HG03066 (cell line): ENCODE measurements at regions not wholly inside any gene's neighbourhood (a gene's known extent, or its start where the extent isn't known, plus 50 kb on each side); places are given as distances from the start of the nearest gene placed in this dataset.

Experiments used
- ATAC-seq: cut with Tn5 transposase; IDR thresholded peaks from one replicate; pipeline ENCODE4 v1.9.1; 2021; ENCODE audit warnings: low read depth; ENCODE audit not compliant: unreplicated experiment

GRCh38 chr1:101652484-101652883 is 344.2 kb downstream of the OLFM3 start:
- ATAC-seq: no peak

GRCh38 chr1:101653482-101653946 is 343.2 kb downstream of the OLFM3 start:
- no peak for ATAC-seq

- no peak for ATAC-seq
These were observed 332.0 kb downstream of the OLFM3 start for GRCh38 chr1:101664726-101665125.

DNA sequence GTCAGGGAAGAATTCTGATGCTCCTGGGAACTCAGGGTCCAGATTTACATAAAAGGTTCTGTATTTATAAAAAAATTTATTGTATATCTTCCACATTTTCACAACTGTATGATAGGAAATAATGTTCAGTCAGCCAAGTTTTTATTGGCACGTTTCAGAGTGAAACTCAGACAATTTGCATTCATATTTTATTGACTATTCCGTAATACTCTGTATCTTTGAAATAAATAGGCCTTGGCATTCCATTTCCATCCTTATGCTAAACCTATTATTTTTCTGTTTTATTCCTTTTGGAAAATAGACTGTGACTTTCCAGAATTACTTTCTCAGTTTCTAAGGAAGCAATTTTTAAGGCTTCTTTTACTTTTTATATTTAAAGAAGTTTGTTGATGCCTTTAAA is 329.0 kb downstream of the OLFM3 start:
- ATAC-seq: no peak

GRCh38 chr1:101683136-101683535 is 313.6 kb downstream of the OLFM3 start:
- ATAC-seq: no peak

DNA sequence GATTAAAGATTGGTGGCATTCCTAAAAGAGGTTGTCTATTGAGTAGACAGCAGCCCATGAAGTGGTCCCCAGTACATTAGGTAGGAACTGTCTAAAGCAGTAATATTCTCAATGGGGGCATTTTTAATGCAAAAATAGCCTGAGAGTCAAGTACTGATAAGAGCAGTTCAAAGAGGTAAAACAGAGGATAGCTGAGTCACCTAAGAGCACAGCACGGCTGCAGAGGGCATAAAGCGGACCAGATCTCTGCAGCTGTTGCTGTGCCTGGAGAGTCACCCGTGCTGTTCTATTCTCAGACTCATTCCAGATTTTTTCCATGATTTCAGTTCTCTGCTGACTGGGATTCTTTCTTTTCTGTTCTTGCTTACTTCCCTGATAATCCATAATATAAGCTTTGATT is 313.2 kb downstream of the OLFM3 start:
- no peak for ATAC-seq

- no peak for ATAC-seq
These were observed 299.7 kb downstream of the OLFM3 start for GRCh38 chr1:101697072-101697471.

DNA sequence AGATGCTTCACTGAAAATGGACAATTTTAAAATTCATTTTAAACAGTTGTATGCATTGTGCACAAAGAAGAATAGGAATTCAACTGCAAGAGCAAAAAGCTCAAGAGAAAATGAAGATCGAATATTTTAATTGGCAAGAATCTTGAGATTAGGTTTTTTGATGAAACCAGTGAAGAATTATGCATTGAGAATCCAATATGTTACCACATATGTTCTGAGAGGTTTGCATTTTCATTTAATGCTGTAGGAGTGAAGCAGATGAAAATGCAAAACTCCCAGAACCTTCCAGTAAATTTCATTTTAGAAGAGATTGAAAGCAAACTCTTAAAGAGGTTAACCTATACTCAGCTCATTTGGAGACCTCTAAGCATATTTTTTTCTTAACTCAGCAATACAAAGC is 298.0 kb downstream of the OLFM3 start:
- no peak for ATAC-seq

DNA sequence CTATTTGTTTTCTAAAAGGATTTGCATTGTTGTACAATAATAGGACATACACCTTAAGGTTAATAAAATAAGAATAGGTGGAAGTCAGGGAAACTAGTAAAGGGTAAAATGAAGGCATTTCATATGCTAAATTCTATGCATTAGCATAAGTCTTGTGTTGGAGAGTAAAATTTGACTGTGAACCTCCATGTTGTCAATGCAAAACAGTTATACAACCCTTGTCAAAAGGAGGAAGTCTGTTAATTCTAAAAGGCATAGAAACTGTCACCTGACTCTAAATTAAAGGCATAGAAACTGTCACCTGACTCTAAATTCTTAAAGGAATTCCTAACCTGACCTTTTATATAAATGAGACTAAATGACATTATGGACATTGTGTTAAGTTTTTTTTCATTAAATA is 291.8 kb downstream of the OLFM3 start:
- no peak for ATAC-seq

GRCh38 chr1:101706366-101706765 is 290.4 kb downstream of the OLFM3 start:
- no peak for ATAC-seq

- ATAC-seq: no peak
These were observed 287.0 kb downstream of the OLFM3 start for GRCh38 chr1:101709721-101710120.

GRCh38 chr1:101713760-101714159 is 283.0 kb downstream of the OLFM3 start:
- no peak for ATAC-seq

GRCh38 chr1:101723415-101723814 is 273.3 kb downstream of the OLFM3 start:
- ATAC-seq: no peak

- ATAC-seq: no peak
These were observed 268.7 kb downstream of the OLFM3 start for GRCh38 chr1:101728029-101728428.

GRCh38 chr1:101730559-101730958 is 266.2 kb downstream of the OLFM3 start:
- no peak for ATAC-seq

- no peak for ATAC-seq
These were observed 264.5 kb downstream of the OLFM3 start for GRCh38 chr1:101732261-101732660.

- ATAC-seq: no peak
These were observed 263.4 kb downstream of the OLFM3 start for GRCh38 chr1:101733340-101733739.

- ATAC-seq: no peak
These were observed 258.3 kb downstream of the OLFM3 start for GRCh38 chr1:101738475-101738874.

DNA sequence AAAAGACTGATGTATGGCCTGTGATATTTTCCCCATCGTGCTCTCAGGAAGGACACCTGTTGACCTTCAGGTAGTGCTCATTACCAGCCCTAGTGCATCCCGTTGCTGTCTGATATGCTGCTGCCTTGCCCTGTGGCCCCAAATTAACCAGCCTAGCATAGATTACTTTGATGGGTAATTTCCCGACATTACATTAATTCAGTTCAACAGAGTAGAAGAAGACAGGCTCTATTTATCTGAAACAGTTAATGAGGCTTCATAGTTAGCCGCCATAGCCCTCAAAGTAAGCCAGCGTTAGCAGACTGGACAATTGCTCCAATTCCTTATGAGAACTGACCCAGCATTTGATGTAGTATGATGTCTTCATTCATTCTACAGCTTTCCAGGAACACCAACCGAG is 257.6 kb downstream of the OLFM3 start:
- no peak for ATAC-seq

DNA sequence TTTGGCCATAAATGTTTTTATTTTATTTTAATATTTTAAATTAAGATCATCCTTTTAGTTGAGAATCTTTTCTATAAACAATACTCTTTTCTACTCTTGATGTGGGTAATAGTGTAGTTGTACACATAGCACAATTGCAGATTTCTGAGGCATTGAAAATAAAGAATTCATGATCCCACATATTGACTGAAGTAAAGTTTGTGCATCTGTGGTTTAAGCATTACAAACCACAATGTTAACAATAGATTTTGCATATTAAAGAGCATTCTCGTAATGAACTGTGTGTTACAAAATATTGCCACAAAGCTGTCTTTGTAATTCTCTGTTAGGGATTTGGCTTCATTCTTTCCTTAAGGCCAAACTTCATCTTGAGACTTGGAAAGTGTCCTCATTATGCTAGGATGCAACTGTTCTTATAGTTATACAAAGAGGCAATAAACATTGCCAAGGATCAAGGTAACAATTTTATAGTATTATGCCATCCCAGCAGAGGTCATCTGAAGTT is 256.8 kb downstream of the OLFM3 start:
- no peak for ATAC-seq

DNA sequence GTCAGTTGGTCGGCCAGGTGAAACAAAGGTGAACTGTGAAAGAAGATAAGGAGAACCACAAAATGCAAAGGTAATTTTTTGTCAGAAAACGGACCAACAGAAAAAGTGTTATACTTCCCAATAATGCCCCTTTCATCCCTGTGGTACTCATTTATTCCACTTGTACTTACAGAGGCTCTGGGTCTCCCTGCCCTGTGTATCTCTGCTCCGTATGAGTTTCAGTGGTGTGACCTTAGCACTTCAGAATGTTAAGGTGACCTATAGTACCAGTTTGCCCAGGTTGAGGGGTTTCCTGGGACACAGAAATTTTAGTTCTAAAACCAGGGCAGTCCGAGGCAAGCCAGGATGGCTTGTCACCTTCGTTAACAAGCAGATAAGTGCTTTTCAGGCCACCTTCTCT is 254.8 kb downstream of the OLFM3 start:
- no peak for ATAC-seq

GRCh38 chr1:101742509-101742908 is 254.2 kb downstream of the OLFM3 start:
- ATAC-seq: no peak

DNA sequence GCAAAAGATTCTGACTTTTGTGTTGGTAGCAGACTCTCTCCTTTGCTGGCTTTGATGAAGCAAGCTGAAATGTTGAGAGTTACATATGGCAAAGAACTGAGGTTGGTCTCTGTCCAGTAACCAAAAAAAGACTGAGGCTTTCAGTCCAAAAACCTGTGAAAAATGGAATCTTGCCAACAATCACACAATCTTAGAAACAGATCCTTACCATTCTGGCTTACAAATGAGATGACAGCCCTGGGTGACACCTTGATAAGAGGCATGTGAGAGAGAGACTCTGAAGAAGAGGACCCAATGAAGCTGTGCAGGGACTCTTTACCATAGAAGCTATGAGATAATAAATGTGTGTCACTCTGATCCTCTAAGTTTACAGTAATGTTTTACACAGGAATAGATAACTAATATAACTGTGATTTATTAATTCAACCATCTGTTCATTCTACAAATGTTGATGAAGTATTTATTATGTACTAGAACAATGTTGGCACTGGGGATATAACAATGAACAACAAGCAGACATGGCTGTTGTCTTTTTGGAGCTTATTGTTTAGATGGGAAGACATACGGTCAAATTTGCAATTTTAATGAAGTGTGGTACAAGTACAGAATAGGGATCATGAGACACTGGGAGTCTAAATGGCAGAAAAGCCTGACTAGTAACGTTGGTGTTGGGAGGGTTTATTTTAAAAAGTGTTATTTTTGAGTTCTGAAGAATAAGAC is 251.0 kb downstream of the OLFM3 start:
- ATAC-seq: no peak
